ENCODE measurements at regions not wholly inside any gene's neighbourhood (a gene's known extent, or its start where the extent isn't known, plus 50 kb on each side); places are given as distances from the start of the nearest gene placed in this dataset.

DNA sequence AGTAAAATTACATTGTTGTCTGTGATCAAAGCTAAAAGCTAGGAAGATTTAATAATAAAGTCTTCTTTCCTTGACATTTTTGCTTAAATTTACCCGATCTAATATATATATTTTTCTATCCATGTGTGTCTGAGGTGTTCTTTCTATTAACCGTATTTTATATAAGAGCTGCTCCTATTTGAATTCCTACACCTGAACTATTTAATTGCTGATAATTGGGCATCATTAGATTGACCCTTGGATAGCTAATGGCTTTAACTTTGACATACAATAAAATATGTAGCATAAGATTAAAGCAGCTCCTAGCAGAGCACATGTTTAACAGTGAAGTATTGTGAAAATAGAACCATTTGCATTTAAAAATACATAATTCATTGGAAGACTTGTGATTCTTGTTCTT is 792.7 kb downstream of the MAT2B start:
- TF ChIP-seq, protein P1, sequence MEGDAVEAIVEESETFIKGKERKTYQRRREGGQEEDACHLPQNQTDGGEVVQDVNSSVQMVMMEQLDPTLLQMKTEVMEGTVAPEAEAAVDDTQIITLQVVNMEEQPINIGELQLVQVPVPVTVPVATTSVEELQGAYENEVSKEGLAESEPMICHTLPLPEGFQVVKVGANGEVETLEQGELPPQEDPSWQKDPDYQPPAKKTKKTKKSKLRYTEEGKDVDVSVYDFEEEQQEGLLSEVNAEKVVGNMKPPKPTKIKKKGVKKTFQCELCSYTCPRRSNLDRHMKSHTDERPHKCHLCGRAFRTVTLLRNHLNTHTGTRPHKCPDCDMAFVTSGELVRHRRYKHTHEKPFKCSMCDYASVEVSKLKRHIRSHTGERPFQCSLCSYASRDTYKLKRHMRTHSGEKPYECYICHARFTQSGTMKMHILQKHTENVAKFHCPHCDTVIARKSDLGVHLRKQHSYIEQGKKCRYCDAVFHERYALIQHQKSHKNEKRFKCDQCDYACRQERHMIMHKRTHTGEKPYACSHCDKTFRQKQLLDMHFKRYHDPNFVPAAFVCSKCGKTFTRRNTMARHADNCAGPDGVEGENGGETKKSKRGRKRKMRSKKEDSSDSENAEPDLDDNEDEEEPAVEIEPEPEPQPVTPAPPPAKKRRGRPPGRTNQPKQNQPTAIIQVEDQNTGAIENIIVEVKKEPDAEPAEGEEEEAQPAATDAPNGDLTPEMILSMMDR (IDR thresholded peaks at IDR 0.05; ENCODE audit: poor library complexity, severe bottlenecking), result no peak
- TF ChIP-seq REST (IDR thresholded peaks at IDR 0.05; ENCODE audit: borderline replicate concordance) (no peak), EP300 (conservative IDR thresholded peaks at IDR 0.05; ENCODE audit: poor library complexity, severe bottlenecking) (no peak), MXI1 (conservative IDR thresholded peaks at IDR 0.05; ENCODE audit: poor library complexity, severe bottlenecking) (no peak), POLR2AphosphoS5 (IDR thresholded peaks at IDR 0.05) (no peak), EZH2 (IDR thresholded peaks at IDR 0.05; ENCODE audit: borderline replicate concordance, insufficient read depth, low read length, poor library complexity, severe bottlenecking) (no peak), TAF1 (IDR thresholded peaks at IDR 0.05; ENCODE audit: low read depth) (no peak)
